ENCODE measurements at regions not wholly inside any gene's neighbourhood (a gene's known extent, or its start where the extent isn't known, plus 50 kb on each side); places are given as distances from the start of the nearest gene placed in this dataset.

- DNase-seq (ENCODE audit: low spot score), result no peak
- Mint-ChIP-seq H3K27me3 (ENCODE audit: low read depth) (peaks cover 2% of the 10 kb centered on the region), H3K36me3 (ENCODE audit: low read depth) (no peaks in the 10 kb centered on the region), H3K4me1 (ENCODE audit: low read depth) (no peaks in the 10 kb centered on the region), H3K9me3 (no peaks in the 10 kb centered on the region), H3K4me3 (ENCODE audit: low read depth) (no peak overlapping the region), H3K27ac (no peak overlapping the region)
- intact Hi-C loops (cut with micrococcal nuclease), result no loop called here
Observed at GRCh38 chr2:120498576-120499394, 152.8 kb downstream of the INHBB start.

GRCh38 chr2:120499784-120500495 lies 154.0 kb downstream of the INHBB start:
- Mint-ChIP-seq H3K27me3 (ENCODE audit: low read depth) (peaks cover 2% of the 10 kb centered on the region), H3K36me3 (ENCODE audit: low read depth) (no peaks in the 10 kb centered on the region), H3K27ac (no peak overlapping the region), H3K4me3 (ENCODE audit: low read depth) (no peak overlapping the region), H3K4me1 (ENCODE audit: low read depth) (no peaks in the 10 kb centered on the region), H3K9me3 (no peaks in the 10 kb centered on the region)
- no peak for DNase-seq (ENCODE audit: low spot score)
- intact Hi-C loops (cut with micrococcal nuclease), result no loop called here

- no peak overlapping the region for H3K27ac Mint-ChIP-seq
- intact Hi-C loops (cut with micrococcal nuclease), result no loop called here
- H3K36me3 Mint-ChIP-seq (ENCODE audit: low read depth), result no peaks in the 10 kb centered on the region
- no peaks in the 10 kb centered on the region for H3K4me1 Mint-ChIP-seq (ENCODE audit: low read depth)
- peaks cover 2% of the 10 kb centered on the region for H3K27me3 Mint-ChIP-seq (ENCODE audit: low read depth)
- DNase-seq (ENCODE audit: low spot score), result no peak
- no peaks in the 10 kb centered on the region for H3K9me3 Mint-ChIP-seq
- H3K4me3 Mint-ChIP-seq (ENCODE audit: low read depth), result no peak overlapping the region
Observed at GRCh38 chr2:120501591-120501990, 155.7 kb downstream of the INHBB start.

DNA sequence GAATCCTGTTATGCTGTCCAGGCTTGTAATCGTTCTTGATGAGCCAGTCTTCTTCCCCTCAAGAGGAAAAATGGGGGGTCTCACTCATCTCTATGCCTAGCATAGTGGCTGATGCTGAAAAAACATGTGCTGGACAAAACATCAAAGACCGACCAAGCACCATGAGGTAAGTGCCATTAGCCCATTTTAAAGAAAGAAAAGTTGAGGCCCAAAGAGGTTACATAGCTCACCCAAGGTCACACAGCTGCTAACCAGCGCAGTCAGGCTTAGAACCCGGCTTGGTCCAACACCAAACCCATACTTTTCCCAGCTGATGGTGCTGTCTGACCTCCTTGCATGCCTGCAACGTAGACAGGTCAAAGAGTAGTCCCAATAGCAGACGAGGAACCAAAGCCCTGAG lies 156.4 kb downstream of the INHBB start:
- intact Hi-C loops (cut with micrococcal nuclease), result no loop called here
- Mint-ChIP-seq H3K4me3 (ENCODE audit: low read depth) (no peak overlapping the region), H3K36me3 (ENCODE audit: low read depth) (no peaks in the 10 kb centered on the region), H3K27me3 (ENCODE audit: low read depth) (peaks cover 2% of the 10 kb centered on the region), H3K9me3 (no peaks in the 10 kb centered on the region), H3K27ac (no peak overlapping the region), H3K4me1 (ENCODE audit: low read depth) (no peaks in the 10 kb centered on the region)
- no peak for DNase-seq (ENCODE audit: low spot score)

GRCh38 chr2:120502761-120503160 lies 156.8 kb downstream of the INHBB start:
- Mint-ChIP-seq H3K27me3 (ENCODE audit: low read depth) (peaks cover 2% of the 10 kb centered on the region), H3K4me1 (ENCODE audit: low read depth) (no peaks in the 10 kb centered on the region), H3K4me3 (ENCODE audit: low read depth) (no peak overlapping the region), H3K36me3 (ENCODE audit: low read depth) (no peaks in the 10 kb centered on the region), H3K27ac (no peak overlapping the region), H3K9me3 (no peaks in the 10 kb centered on the region)
- DNase-seq (ENCODE audit: low spot score), result no peak
- intact Hi-C loops (cut with micrococcal nuclease), result no loop called here

DNA sequence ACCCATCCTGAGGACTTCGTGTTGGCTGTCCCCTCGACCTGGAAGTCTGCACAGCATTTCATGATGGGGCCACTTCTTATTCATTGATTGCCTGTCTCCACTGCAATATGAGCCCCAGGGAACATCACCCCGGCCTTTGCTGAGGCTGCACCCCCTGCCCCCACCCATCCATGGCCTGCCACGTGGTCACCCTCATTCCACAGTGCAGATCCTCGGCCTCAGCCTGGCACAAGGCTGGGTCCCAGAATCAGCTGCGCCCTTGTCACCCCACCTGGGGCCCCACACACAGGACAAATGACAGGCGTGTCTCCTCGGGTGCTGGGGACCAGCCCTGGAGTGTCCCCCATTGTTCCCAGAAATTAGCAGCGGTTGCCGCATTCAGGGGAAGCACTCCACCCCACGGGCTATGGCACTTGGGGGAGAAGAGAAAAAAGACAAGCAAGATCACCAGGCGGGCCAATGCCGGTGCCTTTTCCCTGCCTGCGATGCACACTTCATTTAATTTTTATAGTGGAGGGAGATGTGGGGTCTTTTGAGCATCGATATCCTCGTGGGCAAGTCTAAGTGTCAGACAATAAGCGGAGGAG lies 157.4 kb downstream of the INHBB start:
- H3K4me3 Mint-ChIP-seq (ENCODE audit: low read depth), result no peak overlapping the region
- no peaks in the 10 kb centered on the region for H3K36me3 Mint-ChIP-seq (ENCODE audit: low read depth)
- intact Hi-C loops (cut with micrococcal nuclease), result no loop called here
- no peak for DNase-seq (ENCODE audit: low spot score)
- H3K27me3 Mint-ChIP-seq (ENCODE audit: low read depth), result peaks cover 2% of the 10 kb centered on the region
- no peak overlapping the region for H3K27ac Mint-ChIP-seq
- H3K4me1 Mint-ChIP-seq (ENCODE audit: low read depth), result no peaks in the 10 kb centered on the region
- H3K9me3 Mint-ChIP-seq, result no peaks in the 10 kb centered on the region

GRCh38 chr2:120503793-120504571 lies 158.0 kb downstream of the INHBB start:
- no peak overlapping the region for H3K27ac Mint-ChIP-seq
- H3K9me3 Mint-ChIP-seq, result no peaks in the 10 kb centered on the region
- intact Hi-C loops (cut with micrococcal nuclease), result no loop called here
- no peak for DNase-seq (ENCODE audit: low spot score)
- H3K4me3 Mint-ChIP-seq (ENCODE audit: low read depth), result no peak overlapping the region
- H3K36me3 Mint-ChIP-seq (ENCODE audit: low read depth), result no peaks in the 10 kb centered on the region
- no peaks in the 10 kb centered on the region for H3K4me1 Mint-ChIP-seq (ENCODE audit: low read depth)
- peaks cover 2% of the 10 kb centered on the region for H3K27me3 Mint-ChIP-seq (ENCODE audit: low read depth)

- intact Hi-C loops (cut with micrococcal nuclease), result no loop called here
- DNase-seq (ENCODE audit: low spot score), result no peak
- Mint-ChIP-seq H3K27ac (no peak overlapping the region), H3K4me3 (ENCODE audit: low read depth) (no peak overlapping the region), H3K36me3 (ENCODE audit: low read depth) (no peaks in the 10 kb centered on the region), H3K9me3 (no peaks in the 10 kb centered on the region), H3K27me3 (ENCODE audit: low read depth) (no peaks in the 10 kb centered on the region), H3K4me1 (ENCODE audit: low read depth) (no peaks in the 10 kb centered on the region)
Observed at GRCh38 chr2:120504936-120505705, 159.2 kb downstream of the INHBB start.

- H3K4me3 Mint-ChIP-seq (ENCODE audit: low read depth), result no peak overlapping the region
- H3K36me3 Mint-ChIP-seq (ENCODE audit: low read depth), result no peaks in the 10 kb centered on the region
- no peak overlapping the region for H3K27ac Mint-ChIP-seq
- H3K27me3 Mint-ChIP-seq (ENCODE audit: low read depth), result no peaks in the 10 kb centered on the region
- no peaks in the 10 kb centered on the region for H3K9me3 Mint-ChIP-seq
- intact Hi-C loops (cut with micrococcal nuclease), result no loop called here
- no peaks in the 10 kb centered on the region for H3K4me1 Mint-ChIP-seq (ENCODE audit: low read depth)
- no peak for DNase-seq (ENCODE audit: low spot score)
Observed at GRCh38 chr2:120508567-120509041, 162.7 kb downstream of the INHBB start.

GRCh38 chr2:120509213-120509815 lies 163.4 kb downstream of the INHBB start:
- Mint-ChIP-seq H3K27me3 (ENCODE audit: low read depth) (no peaks in the 10 kb centered on the region), H3K36me3 (ENCODE audit: low read depth) (no peaks in the 10 kb centered on the region), H3K9me3 (no peaks in the 10 kb centered on the region), H3K4me3 (ENCODE audit: low read depth) (no peak overlapping the region), H3K27ac (no peak overlapping the region), H3K4me1 (ENCODE audit: low read depth) (no peaks in the 10 kb centered on the region)
- no peak for DNase-seq (ENCODE audit: low spot score)
- intact Hi-C loops (cut with micrococcal nuclease), result no loop called here

- Mint-ChIP-seq H3K4me3 (ENCODE audit: low read depth) (no peak overlapping the region), H3K27ac (no peak overlapping the region), H3K36me3 (ENCODE audit: low read depth) (no peaks in the 10 kb centered on the region), H3K27me3 (ENCODE audit: low read depth) (peaks cover 1% of the 10 kb centered on the region), H3K4me1 (ENCODE audit: low read depth) (no peaks in the 10 kb centered on the region), H3K9me3 (no peaks in the 10 kb centered on the region)
- no peak for DNase-seq (ENCODE audit: low spot score)
- intact Hi-C loops (cut with micrococcal nuclease), result no loop called here
Observed at GRCh38 chr2:120509991-120510735, 164.2 kb downstream of the INHBB start.

Data from activated T-helper 2 cell treated with anti-CD3 and anti-CD28 coated beads, Interferon-gamma antibody, Interleukin-2, Interleukin-4, amounts not matched to agents 10 μg/mL and 5 μg/mL and 100 μg/mL, durations not matched to agents 14 hours and 24 hours and 36 hours (primary cell).